GM12875 (cell line): ENCODE measurements at regions not wholly inside any gene's neighbourhood (a gene's known extent, or its start where the extent isn't known, plus 50 kb on each side); places are given as distances from the start of the nearest gene placed in this dataset.

Source experiments
- H3K4me3 ChIP-seq: one replicate; pipeline ENCODE4 v1.5.1; 2011; ENCODE audit warnings: low read depth, low read length, control low read depth
- TF ChIP-seq, protein P1 (sequence below): IDR thresholded peaks from 2 replicates; pipeline ENCODE4 v1.5.1; 2011; ENCODE audit warnings: low read depth, mild to moderate bottlenecking, control low read depth, inconsistent platforms, low read length, moderate library complexity, borderline replicate concordance; ENCODE audit not compliant: insufficient read depth

DNA sequence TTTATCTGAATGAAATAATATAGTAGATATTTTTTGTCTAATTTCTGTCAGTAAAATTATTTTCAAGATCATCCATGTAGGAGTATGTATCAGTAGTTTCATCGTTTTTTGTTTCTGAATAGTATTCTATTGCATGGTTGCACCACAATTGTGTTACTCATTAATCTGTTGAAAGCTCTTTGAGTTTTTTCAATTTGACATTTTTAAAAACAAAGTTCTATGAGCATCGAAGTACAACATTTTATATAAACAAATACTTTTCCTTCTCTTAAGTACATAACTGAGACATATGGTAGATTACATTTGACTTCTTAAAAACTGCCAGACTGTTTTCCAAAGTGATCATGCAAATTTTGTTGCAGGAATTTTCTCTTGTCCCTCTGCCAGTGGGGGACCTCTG, 1113.1 kb upstream of the CITED2 start:
- no peak overlapping the region for H3K4me3 ChIP-seq
- TF ChIP-seq, protein P1, sequence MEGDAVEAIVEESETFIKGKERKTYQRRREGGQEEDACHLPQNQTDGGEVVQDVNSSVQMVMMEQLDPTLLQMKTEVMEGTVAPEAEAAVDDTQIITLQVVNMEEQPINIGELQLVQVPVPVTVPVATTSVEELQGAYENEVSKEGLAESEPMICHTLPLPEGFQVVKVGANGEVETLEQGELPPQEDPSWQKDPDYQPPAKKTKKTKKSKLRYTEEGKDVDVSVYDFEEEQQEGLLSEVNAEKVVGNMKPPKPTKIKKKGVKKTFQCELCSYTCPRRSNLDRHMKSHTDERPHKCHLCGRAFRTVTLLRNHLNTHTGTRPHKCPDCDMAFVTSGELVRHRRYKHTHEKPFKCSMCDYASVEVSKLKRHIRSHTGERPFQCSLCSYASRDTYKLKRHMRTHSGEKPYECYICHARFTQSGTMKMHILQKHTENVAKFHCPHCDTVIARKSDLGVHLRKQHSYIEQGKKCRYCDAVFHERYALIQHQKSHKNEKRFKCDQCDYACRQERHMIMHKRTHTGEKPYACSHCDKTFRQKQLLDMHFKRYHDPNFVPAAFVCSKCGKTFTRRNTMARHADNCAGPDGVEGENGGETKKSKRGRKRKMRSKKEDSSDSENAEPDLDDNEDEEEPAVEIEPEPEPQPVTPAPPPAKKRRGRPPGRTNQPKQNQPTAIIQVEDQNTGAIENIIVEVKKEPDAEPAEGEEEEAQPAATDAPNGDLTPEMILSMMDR, result no peak

DNA sequence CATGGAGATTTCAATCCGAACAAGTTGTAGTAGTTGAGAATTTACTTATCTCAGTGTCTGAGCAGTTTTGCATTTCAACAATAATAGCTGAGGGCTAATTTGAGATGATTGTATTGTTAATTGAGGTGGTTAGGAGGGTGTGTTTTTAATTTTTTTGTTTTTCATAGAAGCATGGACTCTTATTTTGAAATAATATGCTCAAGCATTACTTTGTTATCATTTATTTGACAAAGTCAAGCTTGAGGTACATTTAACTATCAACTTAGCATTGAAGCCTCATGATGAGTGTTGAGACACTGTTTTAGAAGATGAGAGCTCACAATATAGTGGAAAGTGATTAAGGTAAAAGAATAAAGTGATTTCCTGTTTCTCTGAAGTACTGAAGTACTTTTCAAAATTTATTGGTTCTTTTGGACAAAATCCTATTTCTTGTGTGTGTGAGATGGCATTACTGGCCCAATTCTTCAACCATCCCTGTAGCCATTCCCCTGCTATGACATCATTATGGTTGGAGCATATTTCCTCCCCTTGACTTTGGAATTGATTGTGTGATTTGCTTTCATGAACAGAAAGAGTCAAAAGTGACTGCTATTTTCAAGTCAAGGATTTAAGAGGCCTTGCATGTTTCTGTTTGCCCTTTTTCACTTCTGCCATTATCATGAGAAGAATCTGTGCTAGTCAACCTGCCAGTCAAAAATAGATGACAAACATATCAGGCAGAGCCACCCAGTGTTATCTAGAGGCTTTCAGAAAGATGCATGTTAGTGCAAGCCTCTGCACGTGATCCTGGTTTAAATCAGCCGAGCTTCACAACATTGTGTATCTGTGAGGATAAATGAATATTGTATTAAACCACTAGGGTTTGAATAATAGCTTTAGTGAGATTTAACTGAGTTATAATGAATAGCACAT, 1112.3 kb upstream of the CITED2 start:
- H3K4me3 ChIP-seq, result no peak overlapping the region
- TF ChIP-seq, protein P1, result no peak

DNA sequence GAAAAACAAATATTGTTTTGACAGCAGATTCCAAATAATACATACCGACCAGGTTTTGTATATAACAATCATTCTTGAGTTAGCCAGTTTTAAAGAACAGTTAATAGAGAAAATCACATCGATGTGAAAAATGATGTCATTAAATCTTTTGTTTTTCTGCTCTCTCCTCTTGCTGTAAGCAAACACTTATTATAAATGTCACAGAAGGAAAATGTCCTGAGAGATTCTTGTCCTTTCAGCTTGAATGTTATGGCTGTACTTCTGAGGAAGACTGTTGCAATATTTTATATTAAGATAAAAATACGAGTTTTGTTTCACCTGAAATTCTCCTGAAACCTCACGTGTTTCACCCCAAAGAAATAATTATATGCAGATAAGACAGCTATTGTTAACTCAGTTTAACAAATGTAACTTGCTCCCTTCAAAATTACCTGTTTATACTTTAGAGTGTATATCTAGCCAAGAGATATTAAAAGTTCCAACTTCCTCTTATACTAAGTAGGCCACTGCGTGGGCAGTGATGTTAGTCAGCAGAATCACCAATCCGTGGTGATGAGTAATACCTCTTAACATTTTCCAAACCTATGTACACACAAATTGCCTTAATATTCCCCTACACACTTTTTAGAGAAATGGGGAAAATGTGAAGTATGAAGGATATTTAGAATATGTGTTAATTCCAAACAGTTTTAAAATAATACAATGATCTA, 1111.4 kb upstream of the CITED2 start:
- TF ChIP-seq, protein P1, result no peak
- no peak overlapping the region for H3K4me3 ChIP-seq

DNA sequence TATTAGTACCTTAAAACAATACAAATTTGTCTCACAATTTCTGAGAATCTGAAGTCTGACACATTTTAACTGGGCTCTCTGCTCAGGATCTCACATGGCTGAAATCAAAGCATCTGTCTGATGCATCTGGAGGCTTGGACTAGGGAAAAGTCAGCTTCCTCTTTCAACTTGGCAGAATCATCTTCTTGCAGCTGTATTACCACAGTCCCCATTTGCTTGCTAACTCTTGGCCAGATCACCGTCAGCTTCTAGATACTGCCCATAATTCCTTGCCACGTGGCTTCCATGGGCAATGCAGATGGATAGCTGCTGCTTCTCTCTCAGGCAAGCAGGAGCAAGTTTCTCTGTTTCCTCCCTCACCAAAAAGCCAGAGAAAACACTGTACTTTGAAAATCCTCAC, 1106.4 kb upstream of the CITED2 start:
- TF ChIP-seq, protein P1, result no peak
- no peak overlapping the region for H3K4me3 ChIP-seq

DNA sequence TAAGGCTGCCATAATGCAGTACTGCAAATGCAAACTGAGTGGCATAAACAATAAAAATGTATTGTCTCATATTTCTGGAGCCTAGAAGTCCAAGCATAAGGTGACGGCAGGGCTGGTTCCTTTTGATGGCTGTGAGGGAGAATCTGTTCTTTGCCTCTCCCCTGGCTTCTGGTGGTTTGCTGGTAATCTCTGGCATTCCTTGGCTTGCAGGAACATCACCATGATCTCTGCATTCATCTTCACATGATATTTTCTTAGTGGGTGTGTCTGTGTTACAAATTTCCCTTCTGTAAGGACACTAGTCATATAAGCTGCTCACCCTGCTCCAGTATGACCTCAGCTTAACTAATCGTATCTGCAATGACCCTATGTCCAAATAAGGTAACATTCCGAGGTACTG, 1104.2 kb upstream of the CITED2 start:
- H3K4me3 ChIP-seq, result no peak overlapping the region
- TF ChIP-seq, protein P1, result no peak

DNA sequence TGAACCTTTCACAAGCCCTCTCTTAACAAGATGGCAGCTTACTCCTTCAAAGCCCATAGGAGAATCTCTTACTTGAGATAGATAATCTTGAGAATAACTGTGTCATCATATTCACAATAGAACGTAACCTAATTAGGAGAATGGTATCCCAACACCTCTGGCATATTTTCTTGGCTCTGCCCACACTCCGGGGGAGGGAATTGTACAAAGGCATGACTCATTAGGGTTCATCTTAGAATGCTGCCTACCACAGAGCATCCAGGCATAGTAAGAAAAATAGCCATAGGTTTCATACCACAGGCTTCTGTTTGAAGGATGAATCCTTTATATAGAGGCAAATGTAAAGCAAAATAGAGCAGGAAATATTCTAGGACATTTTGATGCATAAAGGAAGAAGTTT, 1100.6 kb upstream of the CITED2 start:
- no peak overlapping the region for H3K4me3 ChIP-seq
- TF ChIP-seq, protein P1, result no peak
